ENCODE measurements at regions not wholly inside any gene's neighbourhood (a gene's known extent, or its start where the extent isn't known, plus 50 kb on each side); places are given as distances from the start of the nearest gene placed in this dataset.

DNA sequence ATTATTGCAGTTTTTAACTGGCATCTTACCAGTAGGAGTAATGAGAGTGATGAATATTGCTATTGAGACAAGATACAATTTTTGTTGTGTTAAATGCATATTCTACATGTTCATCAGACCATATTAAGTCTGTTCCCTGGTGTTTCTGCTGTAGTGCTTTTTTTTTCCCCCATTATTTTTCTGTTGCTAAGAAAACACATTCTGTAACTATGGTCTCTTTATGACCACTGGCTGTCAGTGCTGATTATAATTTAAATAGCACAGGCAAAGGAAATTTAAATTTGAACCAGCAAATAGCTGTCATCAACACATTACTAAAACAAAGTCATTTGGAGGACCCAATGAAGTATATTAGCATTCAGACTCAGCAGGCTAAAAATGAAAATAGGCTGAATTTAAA lies 98.3 kb upstream of the ANKRD50 start:
- H4K20me1 ChIP-seq (ENCODE audit: insufficient read depth) = no peaks in the 10 kb centered on the region
- H3K27ac ChIP-seq (ENCODE audit: low read depth, low read length) = no peak overlapping the region
- ChIA-PET CTCF (no interaction called here), RAD21 (ENCODE audit: low non-redundant PET in 1 of 2, low total read pairs in 2 of 2, uncharacterized antibody in 2 of 2, unreplicated experiment in 2 of 2) (no interaction called here), POLR2A (no interaction called here)
- H3K79me2 ChIP-seq (ENCODE audit: insufficient read depth, low read length) = no peaks in the 10 kb centered on the region
- intact Hi-C loops (cut with micrococcal nuclease) = no loop called here
- H3K9me3 ChIP-seq (ENCODE audit: control insufficient read depth in 1 of 2, insufficient read depth in 1 of 2, low read depth in 1 of 2, low read length in 2 of 2) = no peaks in the 10 kb centered on the region
- no peaks in the 10 kb centered on the region for H3K9me2 ChIP-seq (ENCODE audit: insufficient read depth)
- H3K4me2 ChIP-seq (ENCODE audit: low read length) = no peak overlapping the region
- H3K4me3 ChIP-seq (replicated peaks in 1 of 2; ENCODE audit: low read depth in 1 of 2, low read length in 2 of 2) = no peak overlapping the region
- no peak for ATAC-seq
- DNase-seq (ENCODE audit: low read depth, low spot score) = no peak
- TF ChIP-seq, protein P1, sequence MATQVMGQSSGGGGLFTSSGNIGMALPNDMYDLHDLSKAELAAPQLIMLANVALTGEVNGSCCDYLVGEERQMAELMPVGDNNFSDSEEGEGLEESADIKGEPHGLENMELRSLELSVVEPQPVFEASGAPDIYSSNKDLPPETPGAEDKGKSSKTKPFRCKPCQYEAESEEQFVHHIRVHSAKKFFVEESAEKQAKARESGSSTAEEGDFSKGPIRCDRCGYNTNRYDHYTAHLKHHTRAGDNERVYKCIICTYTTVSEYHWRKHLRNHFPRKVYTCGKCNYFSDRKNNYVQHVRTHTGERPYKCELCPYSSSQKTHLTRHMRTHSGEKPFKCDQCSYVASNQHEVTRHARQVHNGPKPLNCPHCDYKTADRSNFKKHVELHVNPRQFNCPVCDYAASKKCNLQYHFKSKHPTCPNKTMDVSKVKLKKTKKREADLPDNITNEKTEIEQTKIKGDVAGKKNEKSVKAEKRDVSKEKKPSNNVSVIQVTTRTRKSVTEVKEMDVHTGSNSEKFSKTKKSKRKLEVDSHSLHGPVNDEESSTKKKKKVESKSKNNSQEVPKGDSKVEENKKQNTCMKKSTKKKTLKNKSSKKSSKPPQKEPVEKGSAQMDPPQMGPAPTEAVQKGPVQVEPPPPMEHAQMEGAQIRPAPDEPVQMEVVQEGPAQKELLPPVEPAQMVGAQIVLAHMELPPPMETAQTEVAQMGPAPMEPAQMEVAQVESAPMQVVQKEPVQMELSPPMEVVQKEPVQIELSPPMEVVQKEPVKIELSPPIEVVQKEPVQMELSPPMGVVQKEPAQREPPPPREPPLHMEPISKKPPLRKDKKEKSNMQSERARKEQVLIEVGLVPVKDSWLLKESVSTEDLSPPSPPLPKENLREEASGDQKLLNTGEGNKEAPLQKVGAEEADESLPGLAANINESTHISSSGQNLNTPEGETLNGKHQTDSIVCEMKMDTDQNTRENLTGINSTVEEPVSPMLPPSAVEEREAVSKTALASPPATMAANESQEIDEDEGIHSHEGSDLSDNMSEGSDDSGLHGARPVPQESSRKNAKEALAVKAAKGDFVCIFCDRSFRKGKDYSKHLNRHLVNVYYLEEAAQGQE (IDR thresholded peaks at IDR 0.05; ENCODE audit: low read depth) = no peak
- TF ChIP-seq SIN3A (IDR thresholded peaks at IDR 0.05; ENCODE audit: low read depth) (no peak), JUND (IDR thresholded peaks at IDR 0.05) (no peak), POLR2AphosphoS5 (IDR thresholded peaks at IDR 0.05; ENCODE audit: low read depth, low read length) (no peak), RAD21 (IDR thresholded peaks at IDR 0.05; ENCODE audit: low read depth) (no peak), EZH2phosphoT487 (IDR thresholded peaks at IDR 0.05; ENCODE audit: borderline replicate concordance) (no peak), YY1 (IDR thresholded peaks at IDR 0.05; ENCODE audit: extremely low read depth, insufficient replicate concordance, low read depth, low read length) (no peak), SP1 (IDR thresholded peaks at IDR 0.05; ENCODE audit: low read depth) (no peak), EZH2 (IDR thresholded peaks at IDR 0.05) (no peak), SRF (IDR thresholded peaks at IDR 0.05; ENCODE audit: low read depth) (no peak), EGR1 (IDR thresholded peaks at IDR 0.05; ENCODE audit: low read depth) (no peak), POLR2A (IDR thresholded peaks at IDR 0.05; ENCODE audit: borderline replicate concordance, extremely low read depth, insufficient read depth, insufficient read length) (no peak)
- TF ChIP-seq, protein P2, sequence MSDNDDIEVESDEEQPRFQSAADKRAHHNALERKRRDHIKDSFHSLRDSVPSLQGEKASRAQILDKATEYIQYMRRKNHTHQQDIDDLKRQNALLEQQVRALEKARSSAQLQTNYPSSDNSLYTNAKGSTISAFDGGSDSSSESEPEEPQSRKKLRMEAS (IDR thresholded peaks at IDR 0.05) = no peak
- TF ChIP-seq, protein P3, sequence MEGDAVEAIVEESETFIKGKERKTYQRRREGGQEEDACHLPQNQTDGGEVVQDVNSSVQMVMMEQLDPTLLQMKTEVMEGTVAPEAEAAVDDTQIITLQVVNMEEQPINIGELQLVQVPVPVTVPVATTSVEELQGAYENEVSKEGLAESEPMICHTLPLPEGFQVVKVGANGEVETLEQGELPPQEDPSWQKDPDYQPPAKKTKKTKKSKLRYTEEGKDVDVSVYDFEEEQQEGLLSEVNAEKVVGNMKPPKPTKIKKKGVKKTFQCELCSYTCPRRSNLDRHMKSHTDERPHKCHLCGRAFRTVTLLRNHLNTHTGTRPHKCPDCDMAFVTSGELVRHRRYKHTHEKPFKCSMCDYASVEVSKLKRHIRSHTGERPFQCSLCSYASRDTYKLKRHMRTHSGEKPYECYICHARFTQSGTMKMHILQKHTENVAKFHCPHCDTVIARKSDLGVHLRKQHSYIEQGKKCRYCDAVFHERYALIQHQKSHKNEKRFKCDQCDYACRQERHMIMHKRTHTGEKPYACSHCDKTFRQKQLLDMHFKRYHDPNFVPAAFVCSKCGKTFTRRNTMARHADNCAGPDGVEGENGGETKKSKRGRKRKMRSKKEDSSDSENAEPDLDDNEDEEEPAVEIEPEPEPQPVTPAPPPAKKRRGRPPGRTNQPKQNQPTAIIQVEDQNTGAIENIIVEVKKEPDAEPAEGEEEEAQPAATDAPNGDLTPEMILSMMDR (IDR thresholded peaks at IDR 0.05 in 2 of 3, conservative IDR thresholded peaks at IDR 0.05 in 1 of 3; ENCODE audit: borderline replicate concordance in 1 of 3, insufficient read depth in 1 of 3, low read depth in 2 of 3, low read length in 2 of 3) = no peak
- TF ChIP-seq, protein P4, sequence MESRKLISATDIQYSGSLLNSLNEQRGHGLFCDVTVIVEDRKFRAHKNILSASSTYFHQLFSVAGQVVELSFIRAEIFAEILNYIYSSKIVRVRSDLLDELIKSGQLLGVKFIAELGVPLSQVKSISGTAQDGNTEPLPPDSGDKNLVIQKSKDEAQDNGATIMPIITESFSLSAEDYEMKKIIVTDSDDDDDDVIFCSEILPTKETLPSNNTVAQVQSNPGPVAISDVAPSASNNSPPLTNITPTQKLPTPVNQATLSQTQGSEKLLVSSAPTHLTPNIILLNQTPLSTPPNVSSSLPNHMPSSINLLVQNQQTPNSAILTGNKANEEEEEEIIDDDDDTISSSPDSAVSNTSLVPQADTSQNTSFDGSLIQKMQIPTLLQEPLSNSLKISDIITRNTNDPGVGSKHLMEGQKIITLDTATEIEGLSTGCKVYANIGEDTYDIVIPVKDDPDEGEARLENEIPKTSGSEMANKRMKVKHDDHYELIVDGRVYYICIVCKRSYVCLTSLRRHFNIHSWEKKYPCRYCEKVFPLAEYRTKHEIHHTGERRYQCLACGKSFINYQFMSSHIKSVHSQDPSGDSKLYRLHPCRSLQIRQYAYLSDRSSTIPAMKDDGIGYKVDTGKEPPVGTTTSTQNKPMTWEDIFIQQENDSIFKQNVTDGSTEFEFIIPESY (IDR thresholded peaks at IDR 0.05; ENCODE audit: extremely low read depth, insufficient replicate concordance, low read length) = no peak
- no peaks in the 10 kb centered on the region for H3K27me3 ChIP-seq (ENCODE audit: insufficient read depth, low read length)
- H3K36me3 ChIP-seq (ENCODE audit: control insufficient read depth in 1 of 2, insufficient read depth in 2 of 2, low read length in 2 of 2) = no peaks in the 10 kb centered on the region
- no peaks in the 10 kb centered on the region for H3K4me1 ChIP-seq (ENCODE audit: control insufficient read depth in 1 of 2, insufficient read depth in 2 of 2, low read length in 2 of 2)
- no peak overlapping the region for H3K9ac ChIP-seq (ENCODE audit: low read length)
- no TSS peak for BruUV-seq (replicated peaks)
- no peak overlapping the region for H2AFZ ChIP-seq (ENCODE audit: low read depth, low read length, poor library complexity, severe bottlenecking)

All from HCT116 (cell line).